CD4-positive, CD25-positive, alpha-beta regulatory T cell (primary cell): ENCODE measurements at regions not wholly inside any gene's neighbourhood (a gene's known extent, or its start where the extent isn't known, plus 50 kb on each side); places are given as distances from the start of the nearest gene placed in this dataset.

Source experiments
- ATAC-seq, 2 donors: fragments of 150-1000 bp; cut with Tn5 transposase; one replicate each; pipeline ENCODE4 v1.10.0; 2021; ENCODE audit warnings: low read depth in 2 of 2, moderate number of reproducible peaks in 2 of 2, moderate library complexity in 1 of 2
- DNase-seq, 3 donors: peaks; one replicate each; pipeline versions ENCODE4 v3.0.0 to v3.0.0-alpha.2; 2012 to 2022; ENCODE audit warnings: mixed read lengths in 1 of 3
- H3K27ac ChIP-seq: one replicate; pipeline ENCODE4 v1.7.0; 2013; ENCODE audit warnings: mild to moderate bottlenecking, low read length; ENCODE audit not compliant: insufficient read depth, poor library complexity, severe bottlenecking
- H3K27me3 ChIP-seq: one replicate; pipeline ENCODE4 v1.7.0; 2013; ENCODE audit warnings: low read length; ENCODE audit not compliant: control insufficient read depth, insufficient read depth
- H3K36me3 ChIP-seq: one replicate; pipeline ENCODE4 v1.7.0; 2013; ENCODE audit warnings: mild to moderate bottlenecking, low read length, moderate library complexity; ENCODE audit not compliant: control insufficient read depth, insufficient read depth
- H3K4me1 ChIP-seq: 2 replicates; pipeline ENCODE4 v1.7.0; 2013; ENCODE audit warnings: mild to moderate bottlenecking, low read length; ENCODE audit not compliant: insufficient read depth, control insufficient read depth, poor library complexity, severe bottlenecking
- H3K4me3 ChIP-seq: one replicate; pipeline ENCODE4 v1.7.0; 2013; ENCODE audit warnings: low read depth, mild to moderate bottlenecking, low read length, moderate library complexity
- H3K9me3 ChIP-seq, 2 experiments: 1 replicate in 1 of 2; 2 replicates in 1 of 2; pipeline ENCODE4 v1.7.0; 2013; ENCODE audit warnings: low read length in 2 of 2, mild to moderate bottlenecking in 1 of 2, moderate library complexity in 1 of 2; ENCODE audit not compliant: control insufficient read depth in 2 of 2
- H3K27ac Mint-ChIP-seq, 3 donors: one replicate each; pipeline ENCODE4 v1.8.0; 2020 to 2022; ENCODE audit warnings: mild to moderate bottlenecking in 3 of 3, mixed read lengths in 3 of 3, moderate library complexity in 2 of 3
- H3K27me3 Mint-ChIP-seq: one replicate; pipeline ENCODE4 v1.8.0; 2022; ENCODE audit warnings: mild to moderate bottlenecking, mixed read lengths
- H3K36me3 Mint-ChIP-seq: one replicate; pipeline ENCODE4 v1.8.0; 2020; ENCODE audit warnings: mixed read lengths
- H3K4me1 Mint-ChIP-seq, 4 donors: one replicate each; pipeline ENCODE4 v1.8.0; 2020 to 2022; ENCODE audit warnings: mixed read lengths in 4 of 4, mild to moderate bottlenecking in 1 of 4
- H3K4me3 Mint-ChIP-seq, 4 donors: one replicate each; pipeline ENCODE4 v1.8.0; 2020 to 2022; ENCODE audit warnings: mild to moderate bottlenecking in 4 of 4, mixed read lengths in 4 of 4, moderate library complexity in 3 of 4
- H3K9me3 Mint-ChIP-seq, 7 donors: one replicate each; pipeline ENCODE4 v1.8.0; 2020 to 2022; ENCODE audit warnings: mixed read lengths in 7 of 7, mild to moderate bottlenecking in 3 of 7, moderate library complexity in 2 of 7

DNA sequence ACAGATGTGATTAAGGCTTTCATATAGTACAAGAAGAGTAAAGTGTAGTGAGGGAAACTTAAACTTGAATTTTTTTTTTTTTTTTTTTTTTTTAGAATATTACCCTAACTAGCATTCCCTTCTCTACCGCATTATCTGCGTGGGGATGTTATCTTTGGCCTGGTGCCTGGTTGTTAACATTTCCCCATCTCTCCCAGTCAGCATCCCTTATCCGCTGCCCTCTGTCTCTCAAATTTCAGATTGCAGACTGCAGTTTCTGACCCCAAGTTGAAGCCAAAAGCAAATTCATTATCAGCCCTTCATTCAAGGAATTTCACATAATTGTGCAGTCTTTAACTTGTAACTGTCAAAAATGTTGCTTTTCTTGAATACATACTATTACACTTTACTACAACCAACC is 353.0 kb downstream of the PLOD2 start:
- no peak for DNase-seq
- Histone ChIP-seq H3K27ac (no peak overlapping the region), H3K4me3 (no peak overlapping the region), H3K36me3 (no peaks in the 10 kb centered on the region), H3K27me3 (no peaks in the 10 kb centered on the region), H3K4me1 (no peaks in the 10 kb centered on the region), H3K9me3 (no peaks in the 10 kb centered on the region)
- Mint-ChIP-seq H3K9me3 (peaks cover 0 to 3% (median 2%) of the 10 kb centered on the region in 7 donors), H3K4me1 (no peaks in the 10 kb centered on the region), H3K27ac (no peak overlapping the region), H3K27me3 (no peaks in the 10 kb centered on the region), H3K36me3 (no peaks in the 10 kb centered on the region), H3K4me3 (no peak overlapping the region)
- ATAC-seq, result no peak

DNA sequence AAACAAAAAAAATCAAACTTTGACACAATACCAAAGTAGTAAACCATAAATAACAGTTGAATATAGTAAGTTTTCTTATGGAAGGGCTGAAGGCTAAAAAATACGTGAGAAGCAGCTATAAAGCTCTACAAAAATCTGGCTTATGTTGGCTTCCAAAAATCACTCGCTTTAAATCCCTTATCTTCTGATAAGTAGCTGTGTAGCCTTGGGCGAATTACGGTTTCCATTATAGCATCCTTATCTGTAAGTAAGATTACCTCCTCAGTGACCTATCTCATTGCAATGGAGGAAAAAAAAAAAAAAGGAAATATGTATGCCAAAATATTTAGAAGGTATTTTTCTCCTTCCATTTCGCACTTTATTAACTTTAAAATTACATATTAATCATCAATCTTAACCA is 348.6 kb downstream of the PLOD2 start:
- ATAC-seq (no peak), DNase-seq (no peak)
- H3K27me3 ChIP-seq, result no peaks in the 10 kb centered on the region
- Mint-ChIP-seq H3K27me3 (no peaks in the 10 kb centered on the region), H3K27ac (no peak overlapping the region), H3K4me3 (no peak overlapping the region), H3K4me1 (no peaks in the 10 kb centered on the region), H3K36me3 (no peaks in the 10 kb centered on the region), H3K9me3 (peaks cover 0 to 5% (median 2%) of the 10 kb centered on the region in 7 donors)
- no peaks in the 10 kb centered on the region for H3K36me3 ChIP-seq
- no peak overlapping the region for H3K4me3 ChIP-seq
- H3K27ac ChIP-seq, result no peak overlapping the region
- no peaks in the 10 kb centered on the region for H3K9me3 ChIP-seq
- H3K4me1 ChIP-seq, result no peaks in the 10 kb centered on the region

DNA sequence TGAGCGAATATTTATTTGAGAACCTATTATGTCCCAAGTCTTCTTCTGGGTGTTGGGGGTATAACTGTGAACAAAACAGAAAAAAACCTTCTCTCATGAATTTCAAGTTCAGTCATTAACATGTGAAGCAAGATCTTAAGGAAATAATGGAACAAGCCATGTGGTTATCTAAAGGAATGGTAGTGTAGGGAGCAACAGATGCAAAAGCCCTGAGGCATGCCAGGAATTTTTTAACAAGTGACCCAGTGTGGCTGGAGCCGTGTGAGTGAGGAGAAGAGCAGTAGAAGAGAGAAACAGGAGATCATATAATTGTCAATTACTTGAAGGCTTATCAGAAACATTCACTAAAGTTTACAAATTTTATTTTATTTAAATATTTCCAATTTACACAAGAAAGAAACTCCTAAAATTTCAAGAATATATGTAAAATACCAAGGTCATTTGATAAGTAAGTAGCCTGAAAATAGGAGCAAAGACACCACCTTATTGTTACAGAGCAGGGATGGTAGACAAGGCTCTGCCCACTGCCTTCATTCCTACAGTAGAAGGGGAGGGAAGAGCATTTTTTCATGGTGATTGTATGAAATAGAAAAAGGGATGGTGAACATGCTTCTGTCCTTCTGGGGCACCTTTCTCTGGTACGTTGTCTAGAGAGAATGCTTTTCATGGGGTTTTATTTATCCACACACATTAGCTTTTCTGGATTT is 345.1 kb downstream of the PLOD2 start:
- ATAC-seq (no peak), DNase-seq (no peak)
- Histone ChIP-seq H3K27me3 (no peaks in the 10 kb centered on the region), H3K4me3 (no peak overlapping the region), H3K36me3 (no peaks in the 10 kb centered on the region), H3K4me1 (no peaks in the 10 kb centered on the region), H3K27ac (no peak overlapping the region), H3K9me3 (no peaks in the 10 kb centered on the region)
- no peaks in the 10 kb centered on the region for H3K27me3 Mint-ChIP-seq
- H3K27ac Mint-ChIP-seq, result no peak overlapping the region
- H3K9me3 Mint-ChIP-seq, result peaks cover 0 to 14% (median 2%) of the 10 kb centered on the region in 7 donors
- no peak overlapping the region for H3K4me3 Mint-ChIP-seq
- no peaks in the 10 kb centered on the region for H3K36me3 Mint-ChIP-seq
- no peaks in the 10 kb centered on the region for H3K4me1 Mint-ChIP-seq

DNA sequence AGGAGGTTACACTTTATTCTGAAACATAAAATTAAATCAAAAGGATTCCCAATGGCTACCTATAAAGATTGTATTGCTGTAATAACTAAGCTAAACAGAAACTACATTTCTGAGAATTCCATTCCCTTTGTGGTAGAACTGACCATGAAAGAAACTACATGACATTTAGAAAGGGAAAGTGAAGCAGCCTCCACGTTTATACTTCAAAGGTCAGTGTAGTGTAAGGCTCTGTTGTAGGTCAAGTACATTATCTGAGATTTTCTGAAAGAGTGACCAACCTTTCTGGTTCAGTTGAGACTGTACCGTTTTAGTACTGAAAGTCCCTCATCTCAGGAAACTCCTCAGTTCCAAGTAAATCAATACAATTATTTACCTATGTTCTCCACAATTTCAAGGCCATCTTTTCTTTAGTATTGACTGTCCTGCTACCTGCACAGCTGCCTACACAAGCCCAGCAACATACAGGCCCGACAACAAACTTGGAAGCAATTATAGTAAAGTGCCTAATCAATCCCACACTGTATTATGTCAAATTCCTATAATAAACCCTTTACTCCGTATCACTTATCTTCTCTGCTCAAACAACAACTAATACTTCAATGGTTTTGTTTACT is 343.0 kb downstream of the PLOD2 start:
- no peaks in the 10 kb centered on the region for H3K36me3 Mint-ChIP-seq
- Histone ChIP-seq H3K4me3 (no peak overlapping the region), H3K27me3 (no peaks in the 10 kb centered on the region), H3K27ac (no peak overlapping the region), H3K9me3 (no peaks in the 10 kb centered on the region), H3K4me1 (no peaks in the 10 kb centered on the region), H3K36me3 (no peaks in the 10 kb centered on the region)
- H3K4me3 Mint-ChIP-seq, result no peak overlapping the region
- DNase-seq (no peak), ATAC-seq (no peak)
- no peak overlapping the region for H3K27ac Mint-ChIP-seq
- peaks cover 0 to 11% (median 2%) of the 10 kb centered on the region in 7 donors for H3K9me3 Mint-ChIP-seq
- no peaks in the 10 kb centered on the region for H3K4me1 Mint-ChIP-seq
- no peaks in the 10 kb centered on the region for H3K27me3 Mint-ChIP-seq

DNA sequence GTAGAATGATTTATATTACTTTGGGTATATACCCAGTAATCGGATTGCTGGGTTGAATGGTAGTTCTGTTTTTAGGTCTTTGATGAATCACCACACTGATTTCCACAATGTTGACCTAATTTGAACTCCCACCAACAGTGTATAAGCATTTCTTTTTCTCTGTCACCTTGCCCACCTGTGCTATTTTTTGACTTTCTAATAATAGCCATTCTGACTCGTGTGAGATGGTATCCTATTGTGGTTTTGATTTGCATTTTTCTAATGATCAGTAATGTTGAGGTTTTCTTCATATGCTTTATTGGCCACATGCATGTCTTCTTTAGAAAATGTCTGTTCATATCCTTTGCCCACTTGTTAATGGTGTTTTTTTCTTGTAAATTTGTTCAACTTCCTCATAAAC is 340.8 kb downstream of the PLOD2 start:
- H3K9me3 ChIP-seq, result peaks cover 0 to 4% of the 10 kb centered on the region in 2 experiments
- no peak for DNase-seq
- H3K27ac Mint-ChIP-seq, result no peak overlapping the region

DNA sequence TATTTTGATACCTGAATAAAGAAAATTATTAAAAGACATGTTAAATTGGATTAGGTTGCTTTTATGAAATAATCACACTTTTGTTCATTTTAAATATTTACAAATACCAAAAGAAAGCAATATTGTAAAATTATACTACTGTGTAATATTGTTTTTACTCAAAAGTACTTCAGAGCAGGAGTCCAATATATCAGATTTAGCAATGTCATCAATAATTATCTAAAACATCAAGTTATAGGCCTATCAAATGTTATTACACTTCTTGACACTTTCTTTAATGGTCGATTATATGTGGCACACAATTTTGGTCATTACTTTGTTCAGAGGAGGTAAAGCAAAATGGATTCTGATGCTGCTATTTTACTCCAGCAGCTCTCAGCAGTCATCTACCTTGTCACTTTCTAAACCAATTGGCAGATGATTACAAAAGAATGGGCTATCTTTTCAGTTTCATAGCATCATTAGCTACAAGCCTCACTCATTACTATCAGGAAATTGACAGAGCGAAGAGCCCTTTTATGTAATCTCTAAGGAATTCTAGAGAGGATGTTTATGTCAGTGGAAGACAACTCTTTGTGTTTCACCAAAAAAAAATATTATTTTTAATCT is 318.6 kb downstream of the PLOD2 start:
- H3K27ac ChIP-seq, result no peak overlapping the region
- no peak overlapping the region for H3K27ac Mint-ChIP-seq
- no peak for DNase-seq
- no peaks in the 10 kb centered on the region for H3K9me3 ChIP-seq
- H3K27me3 Mint-ChIP-seq, result no peaks in the 10 kb centered on the region
- peaks cover 1 to 8% (median 4%) of the 10 kb centered on the region in 7 donors for H3K9me3 Mint-ChIP-seq
- ATAC-seq, result no peak
- no peaks in the 10 kb centered on the region for H3K27me3 ChIP-seq
- no peak overlapping the region for H3K4me3 Mint-ChIP-seq
- no peaks in the 10 kb centered on the region for H3K4me1 Mint-ChIP-seq
- H3K36me3 Mint-ChIP-seq, result no peaks in the 10 kb centered on the region
- no peaks in the 10 kb centered on the region for H3K36me3 ChIP-seq
- no peak overlapping the region for H3K4me3 ChIP-seq
- no peaks in the 10 kb centered on the region for H3K4me1 ChIP-seq

More for the DNA sequence above, 340.8 kb downstream of the PLOD2 start:
- no peaks in the 10 kb centered on the region for H3K36me3 Mint-ChIP-seq
- H3K36me3 ChIP-seq, result no peaks in the 10 kb centered on the region
- H3K9me3 Mint-ChIP-seq, result peaks cover 0 to 11% (median 2%) of the 10 kb centered on the region in 7 donors
- no peaks in the 10 kb centered on the region for H3K4me1 Mint-ChIP-seq
- H3K4me3 ChIP-seq, result no peak overlapping the region
- H3K27me3 ChIP-seq, result no peaks in the 10 kb centered on the region
- H3K4me1 ChIP-seq, result no peaks in the 10 kb centered on the region
- ATAC-seq, result no peak
- H3K27me3 Mint-ChIP-seq, result no peaks in the 10 kb centered on the region
- H3K4me3 Mint-ChIP-seq, result no peak overlapping the region
- no peak overlapping the region for H3K27ac ChIP-seq

DNA sequence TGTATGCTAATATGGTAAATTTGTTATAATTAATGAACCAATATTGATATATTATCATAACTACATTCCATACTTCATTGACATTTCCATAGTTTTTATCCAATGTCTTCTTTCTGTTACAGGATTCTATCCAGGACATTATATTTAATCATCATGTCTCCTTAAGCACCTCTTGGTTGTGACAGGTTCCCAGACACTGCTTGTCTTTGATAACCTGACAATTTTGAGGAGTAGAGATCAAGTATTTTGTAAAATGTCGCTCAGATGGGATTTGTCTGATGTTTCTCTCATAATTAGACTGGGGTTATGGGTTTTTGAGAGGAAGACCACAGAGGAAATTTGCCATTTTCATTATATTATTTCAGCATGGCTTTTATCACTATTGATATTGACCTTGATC is 317.4 kb downstream of the PLOD2 start:
- ATAC-seq, result no peak
- no peak overlapping the region for H3K27ac ChIP-seq
- H3K9me3 ChIP-seq, result no peaks in the 10 kb centered on the region
- H3K27ac Mint-ChIP-seq, result no peak overlapping the region
- no peaks in the 10 kb centered on the region for H3K27me3 ChIP-seq
- H3K9me3 Mint-ChIP-seq, result peaks cover 1 to 8% (median 4%) of the 10 kb centered on the region in 7 donors
- H3K4me1 Mint-ChIP-seq, result no peaks in the 10 kb centered on the region
- H3K4me1 ChIP-seq, result no peaks in the 10 kb centered on the region
- no peaks in the 10 kb centered on the region for H3K36me3 Mint-ChIP-seq
- H3K4me3 ChIP-seq, result no peak overlapping the region
- H3K36me3 ChIP-seq, result no peaks in the 10 kb centered on the region
- H3K4me3 Mint-ChIP-seq, result no peak overlapping the region
- DNase-seq, result no peak
- no peaks in the 10 kb centered on the region for H3K27me3 Mint-ChIP-seq

DNA sequence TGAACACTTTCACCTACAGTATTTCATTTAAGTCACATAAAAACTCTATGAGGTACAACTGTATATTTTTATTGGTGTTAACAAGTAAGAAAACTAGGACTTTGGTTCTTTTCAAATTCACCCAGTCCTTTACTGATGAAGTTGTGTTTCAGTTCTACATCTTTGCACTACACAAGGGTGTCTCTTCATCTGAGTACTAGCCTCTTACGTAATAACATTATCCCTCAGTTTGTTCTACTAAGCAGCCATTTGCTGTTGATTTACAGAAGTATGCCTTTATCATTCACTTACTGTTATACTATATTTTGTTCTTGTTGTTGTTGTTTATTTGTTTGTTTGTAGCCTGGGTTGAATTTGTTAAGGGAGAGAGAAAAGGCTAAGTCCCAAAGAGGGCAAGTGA is 311.9 kb downstream of the PLOD2 start:
- no peaks in the 10 kb centered on the region for H3K9me3 ChIP-seq
- ATAC-seq (no peak), DNase-seq (no peak)
- Mint-ChIP-seq H3K9me3 (peaks cover 3 to 14% (median 5%) of the 10 kb centered on the region in 7 donors), H3K27ac (no peak overlapping the region), H3K27me3 (no peaks in the 10 kb centered on the region), H3K36me3 (no peaks in the 10 kb centered on the region), H3K4me3 (no peak overlapping the region), H3K4me1 (no peaks in the 10 kb centered on the region)
- H3K4me3 ChIP-seq, result no peak overlapping the region
- no peaks in the 10 kb centered on the region for H3K27me3 ChIP-seq
- no peaks in the 10 kb centered on the region for H3K36me3 ChIP-seq
- no peaks in the 10 kb centered on the region for H3K4me1 ChIP-seq
- H3K27ac ChIP-seq, result no peak overlapping the region
